Peyer's patch (tissue), 4 donors: ENCODE measurements at regions not wholly inside any gene's neighbourhood (a gene's known extent, or its start where the extent isn't known, plus 50 kb on each side); places are given as distances from the start of the nearest gene placed in this dataset.

ENCODE experiments used
- CTCF ChIP-seq, 6 experiments: fragments of 450-650 bp in 4 of 6; fragments of 200-600 bp in 2 of 6; sonication (generic) in 1 of 6; IDR thresholded peaks; one replicate each; pipeline ENCODE4 v1.5.1; 2017 to 2019; ENCODE audit warnings: antibody characterized with exemption in 6 of 6, mild to moderate bottlenecking in 3 of 6, moderate library complexity in 1 of 6
- POLR2A ChIP-seq, 2 donors: fragments of 450-650 bp; IDR thresholded peaks; one replicate each; pipeline ENCODE4 v1.5.1; 2017; ENCODE audit warnings: antibody characterized with exemption in 2 of 2, mild to moderate bottlenecking in 2 of 2, moderate library complexity in 2 of 2

- TF ChIP-seq CTCF (IDR thresholded peaks at IDR 0.05) (no peak), POLR2A (IDR thresholded peaks at IDR 0.05) (no peak)
Observed at GRCh38 chr1:98260839-98261238, 340.0 kb upstream of the DPYD start.
